ENCODE measurements at regions not wholly inside any gene's neighbourhood (a gene's known extent, or its start where the extent isn't known, plus 50 kb on each side); places are given as distances from the start of the nearest gene placed in this dataset.

- Histone ChIP-seq H3K4me3 (replicated peaks; ENCODE audit: insufficient read depth, low read length) (no peak overlapping the region), H3K27me3 (ENCODE audit: insufficient read depth, poor library complexity, severe bottlenecking) (no peaks in the 10 kb centered on the region), H3K27ac (replicated peaks) (no peak overlapping the region)
- peak in 1 of 2 experiments; percentile 30 for DNase-seq (ENCODE audit: low read depth in 1 of 2, low spot score in 1 of 2)
- TF ChIP-seq GABPA (IDR thresholded peaks at IDR 0.05; ENCODE audit: low read depth), result no peak
- no peak for TF ChIP-seq CTCF (IDR thresholded peaks at IDR 0.05; ENCODE audit: insufficient read depth, low read length)
- 0 out of 2 replicates have a peak, but pooled peaks have one; percentile 14 for TF ChIP-seq SPI1 (IDR thresholded peaks at IDR 0.05; ENCODE audit: borderline replicate concordance, low read depth)
Measured at GRCh38 chr14:65332141-65332871, 80.2 kb upstream of the FUT8 start.

GRCh38 chr14:65333943-65334687, 78.4 kb upstream of the FUT8 start:
- Histone ChIP-seq H3K27ac (replicated peaks) (no peak overlapping the region), H3K27me3 (ENCODE audit: insufficient read depth, poor library complexity, severe bottlenecking) (no peaks in the 10 kb centered on the region), H3K4me3 (replicated peaks; ENCODE audit: insufficient read depth, low read length) (no peak overlapping the region)
- no peak for DNase-seq (ENCODE audit: low read depth in 1 of 2, low spot score in 1 of 2)
- TF ChIP-seq REST (IDR thresholded peaks at IDR 0.05; ENCODE audit: insufficient replicate concordance, low read depth) (no peak), CTCF (IDR thresholded peaks at IDR 0.05; ENCODE audit: insufficient read depth, low read length) (no peak), POLR2AphosphoS5 (IDR thresholded peaks at IDR 0.05; ENCODE audit: low read depth) (no peak), SPI1 (IDR thresholded peaks at IDR 0.05; ENCODE audit: borderline replicate concordance, low read depth) (no peak), GABPA (IDR thresholded peaks at IDR 0.05; ENCODE audit: low read depth) (no peak)

- no peak for DNase-seq (ENCODE audit: low read depth in 1 of 2, low spot score in 1 of 2)
- H3K27me3 ChIP-seq (ENCODE audit: insufficient read depth, poor library complexity, severe bottlenecking), result no peaks in the 10 kb centered on the region
- no peak overlapping the region for H3K27ac ChIP-seq (replicated peaks)
- no peak overlapping the region for H3K4me3 ChIP-seq (replicated peaks; ENCODE audit: insufficient read depth, low read length)
- no peak for TF ChIP-seq GABPA (IDR thresholded peaks at IDR 0.05; ENCODE audit: low read depth)
- TF ChIP-seq CTCF (IDR thresholded peaks at IDR 0.05; ENCODE audit: insufficient read depth, low read length), result no peak
- no peak for TF ChIP-seq POLR2AphosphoS5 (IDR thresholded peaks at IDR 0.05; ENCODE audit: low read depth)
- no peak for TF ChIP-seq SPI1 (IDR thresholded peaks at IDR 0.05; ENCODE audit: borderline replicate concordance, low read depth)
- no peak for TF ChIP-seq REST (IDR thresholded peaks at IDR 0.05; ENCODE audit: insufficient replicate concordance, low read depth)
Measured at GRCh38 chr14:65334765-65335410, 77.6 kb upstream of the FUT8 start.

Data from HL-60 (cell line).